ENCODE measurements at regions not wholly inside any gene's neighbourhood (a gene's known extent, or its start where the extent isn't known, plus 50 kb on each side); places are given as distances from the start of the nearest gene placed in this dataset.

DNA sequence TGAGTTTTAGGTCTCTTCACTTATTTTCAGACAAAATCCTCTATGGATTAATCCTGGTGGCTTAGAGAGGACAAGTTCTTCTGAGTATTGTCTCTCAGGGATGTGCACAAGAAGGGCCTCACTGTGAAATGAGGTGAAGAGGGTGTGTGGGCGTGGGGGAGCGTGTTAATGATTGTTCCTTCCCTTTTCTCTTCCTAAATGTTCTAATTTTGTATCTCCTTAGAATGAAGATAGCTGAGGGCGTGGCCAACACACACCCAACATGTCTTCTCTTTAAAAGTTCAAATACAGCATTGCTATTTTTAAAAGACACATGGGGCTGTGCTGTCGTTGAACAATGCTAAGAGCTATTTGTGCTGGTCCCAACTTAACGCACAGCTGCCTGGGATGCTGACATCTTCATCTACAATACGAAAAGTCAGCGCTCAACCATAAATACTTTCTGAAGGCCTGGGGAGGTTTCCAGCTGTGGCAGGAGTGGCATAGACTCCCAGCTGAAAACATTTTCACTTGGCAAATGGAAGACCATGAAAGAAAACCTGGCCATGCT is 135.9 kb downstream of the JCAD start (continued):
- TF ChIP-seq, protein P1, sequence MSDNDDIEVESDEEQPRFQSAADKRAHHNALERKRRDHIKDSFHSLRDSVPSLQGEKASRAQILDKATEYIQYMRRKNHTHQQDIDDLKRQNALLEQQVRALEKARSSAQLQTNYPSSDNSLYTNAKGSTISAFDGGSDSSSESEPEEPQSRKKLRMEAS (IDR thresholded peaks at IDR 0.05; ENCODE audit: low read depth, low read length), result no peak
- TF ChIP-seq YY1 (IDR thresholded peaks at IDR 0.05; ENCODE audit: low read depth, low read length), result no peak
- no peak for TF ChIP-seq TCF12 (IDR thresholded peaks at IDR 0.05; ENCODE audit: low read depth, low read length)

DNA sequence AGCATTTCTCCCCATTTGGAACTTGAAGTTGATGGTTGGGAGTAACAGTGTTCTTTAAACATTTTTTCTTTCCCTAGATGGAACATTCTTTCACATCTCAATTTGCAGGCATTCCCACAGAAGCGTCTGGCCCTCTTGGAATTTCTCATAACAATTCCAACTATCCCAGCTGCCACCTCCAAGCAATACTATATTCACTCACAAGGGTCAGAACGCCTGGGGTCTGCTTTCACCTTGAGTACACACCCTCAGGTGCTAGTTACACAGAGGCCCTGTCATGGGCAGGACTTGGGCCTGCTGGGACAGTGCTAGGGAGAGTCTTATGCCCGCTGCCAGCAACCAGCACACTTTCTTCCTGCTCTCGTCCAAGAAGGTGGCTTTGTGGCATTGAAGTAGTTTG is 136.5 kb downstream of the JCAD start:
- no peak for DNase-seq (ENCODE audit: low read depth, low spot score)
- intact Hi-C loops (cut with micrococcal nuclease; ENCODE audit: unreplicated experiment) (no loop called here), in situ Hi-C loops (cut with MboI) (no loop called here)
- TF ChIP-seq ATF7 (IDR thresholded peaks at IDR 0.05; ENCODE audit: low read depth) (no peak), ASH2L (IDR thresholded peaks at IDR 0.05; ENCODE audit: borderline replicate concordance, low read depth) (no peak), TARDBP (IDR thresholded peaks at IDR 0.05; ENCODE audit: borderline replicate concordance) (no peak), CHD2 (IDR thresholded peaks at IDR 0.05; ENCODE audit: borderline replicate concordance, low read depth, low read length) (no peak), KAT2A (conservative IDR thresholded peaks at IDR 0.05; ENCODE audit: control insufficient read depth, low read depth, low read length) (no peak), DPF2 (IDR thresholded peaks at IDR 0.05) (no peak), SUPT20H (IDR thresholded peaks at IDR 0.05; ENCODE audit: borderline replicate concordance, control insufficient read depth, low read depth, low read length) (no peak), NFYB (IDR thresholded peaks at IDR 0.05; ENCODE audit: insufficient read depth, low read depth, low read length) (no peak), BCL11A (IDR thresholded peaks at IDR 0.05; ENCODE audit: low read depth, low read length) (no peak), HDAC6 (IDR thresholded peaks at IDR 0.05; ENCODE audit: unreplicated experiment) (no peak), KLF5 (IDR thresholded peaks at IDR 0.05; ENCODE audit: partially characterized antibody) (no peak), CBX5 (IDR thresholded peaks at IDR 0.05; ENCODE audit: low read depth) (no peak), NR2F1 (conservative IDR thresholded peaks at IDR 0.05) (no peak), HCFC1 (IDR thresholded peaks at IDR 0.05; ENCODE audit: low read length) (no peak), PAX5 (IDR thresholded peaks at IDR 0.05; ENCODE audit: borderline replicate concordance, low read depth, low read length) (no peak)
- TF ChIP-seq, protein P1 (IDR thresholded peaks at IDR 0.05; ENCODE audit: low read depth, low read length), result no peak
- TF ChIP-seq, protein P2, sequence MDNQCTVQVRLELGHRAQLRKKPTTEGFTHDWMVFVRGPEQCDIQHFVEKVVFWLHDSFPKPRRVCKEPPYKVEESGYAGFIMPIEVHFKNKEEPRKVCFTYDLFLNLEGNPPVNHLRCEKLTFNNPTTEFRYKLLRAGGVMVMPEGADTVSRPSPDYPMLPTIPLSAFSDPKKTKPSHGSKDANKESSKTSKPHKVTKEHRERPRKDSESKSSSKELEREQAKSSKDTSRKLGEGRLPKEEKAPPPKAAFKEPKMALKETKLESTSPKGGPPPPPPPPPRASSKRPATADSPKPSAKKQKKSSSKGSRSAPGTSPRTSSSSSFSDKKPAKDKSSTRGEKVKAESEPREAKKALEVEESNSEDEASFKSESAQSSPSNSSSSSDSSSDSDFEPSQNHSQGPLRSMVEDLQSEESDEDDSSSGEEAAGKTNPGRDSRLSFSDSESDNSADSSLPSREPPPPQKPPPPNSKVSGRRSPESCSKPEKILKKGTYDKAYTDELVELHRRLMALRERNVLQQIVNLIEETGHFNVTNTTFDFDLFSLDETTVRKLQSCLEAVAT (IDR thresholded peaks at IDR 0.05), result no peak
- TF ChIP-seq, protein P3, sequence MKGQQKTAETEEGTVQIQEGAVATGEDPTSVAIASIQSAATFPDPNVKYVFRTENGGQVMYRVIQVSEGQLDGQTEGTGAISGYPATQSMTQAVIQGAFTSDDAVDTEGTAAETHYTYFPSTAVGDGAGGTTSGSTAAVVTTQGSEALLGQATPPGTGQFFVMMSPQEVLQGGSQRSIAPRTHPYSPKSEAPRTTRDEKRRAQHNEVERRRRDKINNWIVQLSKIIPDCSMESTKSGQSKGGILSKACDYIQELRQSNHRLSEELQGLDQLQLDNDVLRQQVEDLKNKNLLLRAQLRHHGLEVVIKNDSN (IDR thresholded peaks at IDR 0.05; ENCODE audit: borderline replicate concordance, extremely low read length, insufficient read depth, low read depth, low read length), result no peak
- TF ChIP-seq, protein P4, sequence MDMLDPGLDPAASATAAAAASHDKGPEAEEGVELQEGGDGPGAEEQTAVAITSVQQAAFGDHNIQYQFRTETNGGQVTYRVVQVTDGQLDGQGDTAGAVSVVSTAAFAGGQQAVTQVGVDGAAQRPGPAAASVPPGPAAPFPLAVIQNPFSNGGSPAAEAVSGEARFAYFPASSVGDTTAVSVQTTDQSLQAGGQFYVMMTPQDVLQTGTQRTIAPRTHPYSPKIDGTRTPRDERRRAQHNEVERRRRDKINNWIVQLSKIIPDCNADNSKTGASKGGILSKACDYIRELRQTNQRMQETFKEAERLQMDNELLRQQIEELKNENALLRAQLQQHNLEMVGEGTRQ (IDR thresholded peaks at IDR 0.05; ENCODE audit: borderline replicate concordance, low read depth, low read length), result no peak

More for the DNA sequence above, 136.5 kb downstream of the JCAD start:
- Histone ChIP-seq H3K4me2 (ENCODE audit: control insufficient read depth, insufficient read depth) (no peak overlapping the region), H2AFZ (ENCODE audit: control insufficient read depth, low read depth, low read length) (no peak overlapping the region), H3K4me1 (ENCODE audit: control insufficient read depth, insufficient read depth, low read length) (no peaks in the 10 kb centered on the region), H3K36me3 (ENCODE audit: control insufficient read depth in 2 of 2, insufficient read depth in 2 of 2, low read length in 1 of 2) (no peaks in the 10 kb centered on the region), H4K20me1 (ENCODE audit: control insufficient read depth, insufficient read depth) (no peaks in the 10 kb centered on the region), H3K4me3 (no peak overlapping the region), H3K79me2 (ENCODE audit: control insufficient read depth, insufficient read depth, low read length) (no peaks in the 10 kb centered on the region), H3K27me3 (replicated peaks in 1 of 2; ENCODE audit: control insufficient read depth in 2 of 2, insufficient read depth in 2 of 2, low read length in 1 of 2) (no peaks in the 10 kb centered on the region; a peak in 2 of 4 replicates), H3K27ac (ENCODE audit: control insufficient read depth, insufficient read depth) (no peak overlapping the region), H3K9me3 (replicated peaks; ENCODE audit: control insufficient read depth, insufficient read depth, low read length) (no peaks in the 10 kb centered on the region; the same call in 2 of the 3 replicates), H3K9ac (ENCODE audit: control insufficient read depth, insufficient read depth, low read length) (no peak overlapping the region)
- no peak for FAIRE-seq
- no peak for ATAC-seq
- BruUV-seq (replicated peaks), result no TSS peak
- ChIA-PET CTCF (no interaction called here), POLR2A (no interaction called here), RAD21 (ENCODE audit: unreplicated experiment) (no interaction called here), SMC1A (ENCODE audit: uncharacterized antibody, unreplicated experiment) (no interaction called here)
- 0% methylated on average over 4 of the region's 4 CpGs for WGBS (ENCODE audit: insufficient coverage, insufficient replicate concordance, low lambda C conversion rate, missing lambda C conversion rate)
